WI38 (cell line): ENCODE measurements at regions not wholly inside any gene's neighbourhood (a gene's known extent, or its start where the extent isn't known, plus 50 kb on each side); places are given as distances from the start of the nearest gene placed in this dataset.

Source experiments
- H3K4me3 ChIP-seq: 2 replicates; pipeline ENCODE4 v1.5.1; 2011; ENCODE audit warnings: low read depth, mild to moderate bottlenecking, control low read depth, low read length
- CTCF ChIP-seq: IDR thresholded peaks from 2 replicates; pipeline ENCODE4 v1.5.1; 2012; ENCODE audit warnings: low read depth, mild to moderate bottlenecking, control low read depth, low read length

GRCh38 chr10:93189944-93190343, 116.3 kb downstream of the CYP26A1 start:
- H3K4me3 ChIP-seq, result no peak overlapping the region
- no peak for TF ChIP-seq CTCF

GRCh38 chr10:93190372-93190771, 116.7 kb downstream of the CYP26A1 start:
- H3K4me3 ChIP-seq, result no peak overlapping the region
- TF ChIP-seq CTCF, result no peak

GRCh38 chr10:93193906-93194305, 120.2 kb downstream of the CYP26A1 start:
- TF ChIP-seq CTCF, result no peak
- no peak overlapping the region for H3K4me3 ChIP-seq

- peak overlapping the region; percentile 43 for H3K4me3 ChIP-seq
- no peak for TF ChIP-seq CTCF
These were observed 124.9 kb downstream of the CYP26A1 start for GRCh38 chr10:93198401-93199131.

GRCh38 chr10:93199191-93199751, 125.6 kb downstream of the CYP26A1 start:
- no peak for TF ChIP-seq CTCF
- peak overlapping the region; percentile 43 for H3K4me3 ChIP-seq

GRCh38 chr10:93204494-93205485, 131.1 kb downstream of the CYP26A1 start:
- no peak overlapping the region for H3K4me3 ChIP-seq
- TF ChIP-seq CTCF, result no peak

GRCh38 chr10:93206652-93207051, 133.0 kb downstream of the CYP26A1 start:
- no peak for TF ChIP-seq CTCF
- no peak overlapping the region for H3K4me3 ChIP-seq
